CD4-positive, alpha-beta memory T cell (primary cell): ENCODE measurements at regions not wholly inside any gene's neighbourhood (a gene's known extent, or its start where the extent isn't known, plus 50 kb on each side); places are given as distances from the start of the nearest gene placed in this dataset.

Experiments used
- CTCF ChIA-PET: fragments of 350-600 bp; sonication (Branson Sonifier 250); formaldehyde crosslinking; loops from one replicate; lab custom pipeline; 2021; ENCODE audit warnings: inconsistent platforms; ENCODE audit not compliant: partially characterized antibody; lab: Charles Lee
- POLR2A ChIA-PET: fragments of 350-600 bp; sonication (Branson Sonifier 250); formaldehyde crosslinking; loops from one replicate; lab custom pipeline; 2021; ENCODE audit not compliant: partially characterized antibody; lab: Charles Lee
- DNase-seq, 5 donors: peaks; one replicate each; pipeline versions ENCODE4 v3.0.0 to v3.0.0-alpha.2; 2020 to 2022; ENCODE audit warnings: mixed read lengths in 1 of 5
- H3K27ac ChIP-seq: one replicate; pipeline ENCODE4 v1.7.0; 2013; ENCODE audit warnings: low read depth, low read length
- H3K27me3 ChIP-seq: 2 replicates; pipeline ENCODE4 v1.7.0; 2013; ENCODE audit warnings: mild to moderate bottlenecking, low read length, moderate library complexity; ENCODE audit not compliant: insufficient read depth
- H3K36me3 ChIP-seq: 2 replicates; pipeline ENCODE4 v1.7.0; 2013; ENCODE audit warnings: mild to moderate bottlenecking, low read length, moderate library complexity; ENCODE audit not compliant: insufficient read depth
- H3K4me1 ChIP-seq: 2 replicates; pipeline ENCODE4 v1.7.0; 2013; ENCODE audit warnings: mild to moderate bottlenecking, low read length, moderate library complexity; ENCODE audit not compliant: insufficient read depth
- H3K4me3 ChIP-seq, 2 donors: one replicate each; pipeline ENCODE4 v1.7.0; 2013; ENCODE audit warnings: low read length in 2 of 2, mild to moderate bottlenecking in 1 of 2
- H3K9me3 ChIP-seq, 2 donors: one replicate each; pipeline ENCODE4 v1.7.0; 2013; ENCODE audit warnings: low read length in 2 of 2, control low read depth in 1 of 2; ENCODE audit not compliant: control insufficient read depth in 1 of 2
- H3K27ac Mint-ChIP-seq, 7 donors: one replicate each; pipeline ENCODE4 v1.8.0; 2020 to 2021; ENCODE audit warnings: mixed read lengths in 7 of 7, mild to moderate bottlenecking in 6 of 7, inconsistent platforms in 3 of 7, moderate library complexity in 3 of 7
- H3K27me3 Mint-ChIP-seq, 2 donors: one replicate each; pipeline ENCODE4 v1.8.0; 2020 to 2021; ENCODE audit warnings: mixed read lengths in 2 of 2
- H3K36me3 Mint-ChIP-seq, 2 donors: one replicate each; pipeline ENCODE4 v1.8.0; 2020 to 2021; ENCODE audit warnings: mixed read lengths in 2 of 2, inconsistent platforms in 1 of 2, mild to moderate bottlenecking in 1 of 2
- H3K4me1 Mint-ChIP-seq, 4 donors: one replicate each; pipeline ENCODE4 v1.8.0; 2020 to 2021; ENCODE audit warnings: mixed read lengths in 4 of 4, mild to moderate bottlenecking in 1 of 4
- H3K4me3 Mint-ChIP-seq, 8 donors: one replicate each; pipeline ENCODE4 v1.8.0; 2020 to 2021; ENCODE audit warnings: mixed read lengths in 8 of 8, mild to moderate bottlenecking in 7 of 8, moderate library complexity in 6 of 8, inconsistent platforms in 3 of 8
- H3K9me3 Mint-ChIP-seq, 8 donors: one replicate each; pipeline ENCODE4 v1.8.0; 2020 to 2021; ENCODE audit warnings: mixed read lengths in 8 of 8, mild to moderate bottlenecking in 5 of 8, inconsistent platforms in 3 of 8, moderate library complexity in 1 of 8
- intact Hi-C: fragments of 100-400 bp; cut with micrococcal nuclease; formaldehyde crosslinking; loops from one replicate; pipeline ENCODE4 v1.15.1; 2023

DNA sequence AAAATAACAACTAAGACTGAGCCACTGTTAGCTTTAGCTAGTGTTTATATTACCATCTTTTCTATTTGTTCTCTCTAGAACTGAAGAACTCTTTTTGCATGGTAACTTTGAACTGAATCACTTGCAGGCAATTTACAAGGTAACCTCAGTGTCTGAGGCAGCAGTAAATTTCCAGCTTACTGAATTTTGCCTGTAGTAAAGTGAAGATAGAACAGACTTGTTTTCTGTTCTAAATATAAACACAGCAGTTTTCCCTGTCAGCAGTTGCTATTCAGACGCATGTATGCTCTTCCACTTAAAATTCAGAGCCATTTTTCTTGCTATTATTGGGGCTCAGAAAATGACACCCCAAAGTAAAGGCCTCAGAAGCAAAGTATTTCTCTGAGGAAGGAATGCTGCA lies 974.0 kb upstream of the GJE1 start:
- no peaks in the 10 kb centered on the region for H3K9me3 Mint-ChIP-seq
- H3K36me3 Mint-ChIP-seq: no peaks in the 10 kb centered on the region
- Histone ChIP-seq H3K36me3 (no peaks in the 10 kb centered on the region), H3K27ac (no peak overlapping the region), H3K9me3 (no peaks in the 10 kb centered on the region), H3K4me1 (no peaks in the 10 kb centered on the region), H3K4me3 (no peak overlapping the region), H3K27me3 (no peaks in the 10 kb centered on the region)
- DNase-seq: no peak
- ChIA-PET CTCF (no interaction called here), POLR2A (no interaction called here)
- no peak overlapping the region for H3K27ac Mint-ChIP-seq
- peaks cover 2 to 4% (median 2%) of the 10 kb centered on the region in 4 donors for H3K4me1 Mint-ChIP-seq
- intact Hi-C loops: no loop called here
- no peak overlapping the region for H3K4me3 Mint-ChIP-seq
- H3K27me3 Mint-ChIP-seq: peaks cover 0 to 3% of the 10 kb centered on the region in 2 donors

DNA sequence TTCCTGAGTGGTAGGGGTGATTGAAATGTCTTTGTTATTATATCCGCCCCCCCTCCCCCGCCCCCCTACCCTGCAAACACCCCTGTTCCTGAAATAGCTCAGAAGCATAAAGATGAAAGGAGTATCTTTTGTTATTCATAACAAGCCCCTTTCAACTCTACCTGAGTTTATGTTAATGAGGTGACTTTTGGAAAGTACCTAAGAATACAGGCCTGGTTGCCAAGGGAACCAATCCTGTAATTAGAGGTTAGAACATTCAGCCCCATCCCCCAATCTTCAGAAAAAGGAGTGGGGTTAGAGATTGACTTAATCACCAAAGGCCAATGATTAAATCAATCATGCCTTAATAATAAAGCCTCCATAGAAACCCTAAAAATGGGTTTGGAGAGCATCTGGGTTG lies 979.2 kb upstream of the GJE1 start:
- Histone ChIP-seq H3K9me3 (no peaks in the 10 kb centered on the region), H3K27me3 (no peaks in the 10 kb centered on the region), H3K27ac (no peak overlapping the region), H3K36me3 (no peaks in the 10 kb centered on the region), H3K4me3 (no peak overlapping the region), H3K4me1 (peaks cover 17% of the 10 kb centered on the region)
- ChIA-PET POLR2A (no interaction called here), CTCF (no interaction called here)
- DNase-seq: peak; percentile 51 to 72 (median 59)
- intact Hi-C loops: no loop called here
- H3K36me3 Mint-ChIP-seq: no peaks in the 10 kb centered on the region
- no peaks in the 10 kb centered on the region for H3K27me3 Mint-ChIP-seq
- peak overlapping the region in 3 of 8 donors; percentile 21 to 58 (median 29) for H3K4me3 Mint-ChIP-seq
- peaks cover 0 to 3% (median 0%) of the 10 kb centered on the region in 8 donors for H3K9me3 Mint-ChIP-seq
- peaks cover 17 to 23% (median 20%) of the 10 kb centered on the region in 4 donors for H3K4me1 Mint-ChIP-seq
- peak overlapping the region; percentile 38 to 88 (median 66) for H3K27ac Mint-ChIP-seq

DNA sequence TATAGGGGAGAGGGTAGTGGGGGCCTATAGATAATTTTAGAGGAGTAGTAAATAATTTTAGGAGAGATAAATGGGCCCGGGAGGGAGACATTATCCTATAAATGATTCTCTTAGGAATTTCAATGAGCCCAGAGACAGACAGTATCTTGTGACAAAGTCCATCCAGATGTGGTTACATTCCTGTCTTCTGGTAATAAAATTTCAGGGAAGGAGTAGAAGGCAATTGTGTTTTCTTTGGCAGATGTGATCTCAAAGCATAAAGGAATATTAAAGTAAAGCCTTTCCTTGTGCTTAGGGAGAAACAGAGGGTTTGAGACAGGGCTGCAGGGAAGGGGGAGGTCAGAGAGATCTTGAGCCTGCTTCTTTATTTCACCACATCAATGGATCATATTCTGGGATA lies 979.8 kb upstream of the GJE1 start:
- Mint-ChIP-seq H3K27ac (peak overlapping the region in 6 of 7 donors; percentile 19 to 66 (median 50)), H3K4me1 (peaks cover 17 to 23% (median 20%) of the 10 kb centered on the region in 4 donors), H3K4me3 (peak overlapping the region in 3 of 8 donors; percentile 2 to 58 (median 21)), H3K9me3 (peaks cover 0 to 3% (median 0%) of the 10 kb centered on the region in 8 donors), H3K36me3 (no peaks in the 10 kb centered on the region), H3K27me3 (no peaks in the 10 kb centered on the region)
- ChIA-PET CTCF (no interaction called here), POLR2A (no interaction called here)
- Histone ChIP-seq H3K9me3 (no peaks in the 10 kb centered on the region), H3K27me3 (no peaks in the 10 kb centered on the region), H3K36me3 (no peaks in the 10 kb centered on the region), H3K4me3 (no peak overlapping the region), H3K4me1 (peaks cover 17% of the 10 kb centered on the region), H3K27ac (no peak overlapping the region)
- no peak for DNase-seq
- intact Hi-C loops: no loop called here

DNA sequence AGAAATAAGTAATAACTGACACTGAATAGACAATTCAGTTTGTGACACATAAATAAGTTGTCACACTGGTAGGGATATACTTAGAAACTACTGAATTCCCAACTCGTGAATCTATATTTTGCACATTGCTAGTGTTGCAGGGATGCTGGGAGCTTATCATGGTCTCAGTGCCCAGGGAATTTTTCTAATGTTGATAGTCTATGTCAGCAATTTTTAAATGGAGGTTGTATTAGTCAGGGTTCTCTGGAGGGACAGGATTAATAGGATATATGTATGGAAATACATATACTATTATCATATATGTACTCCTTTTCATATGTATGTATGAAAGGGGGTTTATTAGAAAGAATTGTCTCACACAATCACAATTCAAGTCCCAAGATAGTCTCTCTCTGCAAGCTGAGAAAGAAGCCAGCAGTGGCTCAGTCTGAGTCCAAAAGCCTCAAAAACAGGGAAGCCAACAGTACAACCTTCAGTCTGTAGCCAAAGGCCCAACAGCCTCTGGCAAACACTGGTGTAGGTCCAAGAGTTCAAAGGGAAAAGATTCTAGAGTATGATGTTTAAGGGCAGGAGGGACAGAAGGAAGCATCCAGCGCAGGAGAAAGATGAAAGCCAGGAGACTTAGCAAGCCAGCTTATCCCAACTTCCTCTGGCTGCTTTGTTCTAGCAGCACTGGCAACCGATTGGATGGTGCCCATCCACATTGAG lies 980.9 kb upstream of the GJE1 start:
- Histone ChIP-seq H3K9me3 (no peaks in the 10 kb centered on the region), H3K4me3 (no peak overlapping the region), H3K4me1 (peaks cover 17% of the 10 kb centered on the region), H3K27me3 (no peaks in the 10 kb centered on the region), H3K36me3 (no peaks in the 10 kb centered on the region), H3K27ac (no peak overlapping the region)
- H3K4me3 Mint-ChIP-seq: peak overlapping the region in 2 of 8 donors; percentile 10 to 16
- no peaks in the 10 kb centered on the region for H3K36me3 Mint-ChIP-seq
- ChIA-PET CTCF (no interaction called here), POLR2A (no interaction called here)
- H3K27me3 Mint-ChIP-seq: no peaks in the 10 kb centered on the region
- H3K27ac Mint-ChIP-seq: peak overlapping the region in 1 of 7 donors; percentile 36
- no peak for DNase-seq
- intact Hi-C loops: no loop called here
- peaks cover 0 to 3% (median 0%) of the 10 kb centered on the region in 8 donors for H3K9me3 Mint-ChIP-seq
- peaks cover 17 to 23% (median 20%) of the 10 kb centered on the region in 4 donors for H3K4me1 Mint-ChIP-seq

DNA sequence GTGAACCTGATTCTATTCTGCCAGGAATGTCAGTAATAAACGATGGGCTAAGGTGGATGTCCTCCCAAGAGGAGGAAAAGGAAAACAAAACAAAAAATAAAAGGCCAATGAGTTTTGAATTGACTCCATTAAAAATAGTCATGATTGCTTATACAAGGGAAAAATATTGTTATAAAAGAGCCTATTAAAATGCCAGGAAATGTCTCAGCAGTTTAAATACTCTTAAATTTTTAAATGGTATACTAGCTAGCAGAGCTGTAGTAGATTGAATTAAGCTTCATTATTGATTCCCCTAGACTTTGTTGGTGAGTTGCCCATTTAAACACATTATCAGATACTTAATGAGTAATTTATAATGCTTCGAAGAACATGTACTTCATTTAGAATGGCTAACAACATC lies 990.9 kb upstream of the GJE1 start:
- Mint-ChIP-seq H3K27ac (no peak overlapping the region), H3K4me3 (no peak overlapping the region), H3K9me3 (peaks cover 0 to 2% (median 0%) of the 10 kb centered on the region in 8 donors), H3K4me1 (peaks cover 2 to 14% (median 9%) of the 10 kb centered on the region in 4 donors), H3K27me3 (no peaks in the 10 kb centered on the region), H3K36me3 (no peaks in the 10 kb centered on the region)
- no peaks in the 10 kb centered on the region for H3K36me3 ChIP-seq
- CTCF ChIA-PET: no interaction called here
- H3K27me3 ChIP-seq: no peaks in the 10 kb centered on the region
- DNase-seq: no peak
- peaks cover 16% of the 10 kb centered on the region for H3K4me1 ChIP-seq
- H3K27ac ChIP-seq: no peak overlapping the region
- POLR2A ChIA-PET: no interaction called here
- no peak overlapping the region for H3K4me3 ChIP-seq
- intact Hi-C loops: no loop called here
- no peaks in the 10 kb centered on the region for H3K9me3 ChIP-seq

DNA sequence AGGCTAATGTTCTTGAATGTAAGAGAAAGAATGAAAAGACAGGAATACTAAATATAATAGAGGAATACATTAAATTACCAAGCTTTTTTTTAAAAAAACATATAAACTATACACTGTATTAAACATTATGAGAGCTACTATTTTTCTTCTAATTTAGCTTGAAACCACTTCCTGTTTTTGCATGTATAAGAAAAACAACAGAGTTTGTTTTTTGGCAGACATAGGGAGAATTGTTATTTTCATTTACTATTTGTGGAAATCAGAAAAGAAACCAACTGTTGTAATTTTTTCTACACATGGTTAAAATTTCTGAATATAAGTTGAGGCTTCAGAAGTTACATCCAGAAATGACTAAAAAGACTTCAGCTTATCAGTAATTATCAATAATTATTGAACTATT lies 991.8 kb upstream of the GJE1 start:
- POLR2A ChIA-PET: no interaction called here
- no peak overlapping the region for H3K27ac ChIP-seq
- peaks cover 16% of the 10 kb centered on the region for H3K4me1 ChIP-seq
- H3K4me1 Mint-ChIP-seq: peaks cover 2 to 14% (median 9%) of the 10 kb centered on the region in 4 donors
- no peak for DNase-seq
- no peaks in the 10 kb centered on the region for H3K36me3 Mint-ChIP-seq
- H3K27ac Mint-ChIP-seq: no peak overlapping the region
- no peaks in the 10 kb centered on the region for H3K27me3 Mint-ChIP-seq
- no peaks in the 10 kb centered on the region for H3K9me3 ChIP-seq
- intact Hi-C loops: no loop called here
- no peak overlapping the region for H3K4me3 ChIP-seq
- H3K27me3 ChIP-seq: no peaks in the 10 kb centered on the region
- CTCF ChIA-PET: no interaction called here
- no peaks in the 10 kb centered on the region for H3K36me3 ChIP-seq
- peaks cover 0 to 2% (median 0%) of the 10 kb centered on the region in 8 donors for H3K9me3 Mint-ChIP-seq
- H3K4me3 Mint-ChIP-seq: no peak overlapping the region

DNA sequence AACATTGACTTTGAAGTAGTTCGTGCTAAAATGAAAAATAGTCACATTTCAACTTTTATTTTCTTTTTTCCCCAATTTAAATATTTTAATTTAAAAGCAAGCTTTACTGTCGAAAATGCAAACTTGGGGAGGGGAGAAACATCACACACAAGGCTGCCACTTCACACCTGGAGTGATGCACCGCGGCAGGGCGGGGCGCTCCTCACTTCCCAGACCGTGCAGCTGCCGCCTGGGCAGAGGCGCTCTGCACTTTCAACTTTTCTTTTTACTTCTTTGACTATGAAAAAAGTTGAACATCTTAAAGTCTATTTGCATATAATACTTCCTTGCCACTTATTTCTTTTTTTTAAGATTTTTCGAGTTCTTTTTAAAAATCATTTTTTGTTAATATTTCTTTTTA lies 993.3 kb upstream of the GJE1 start:
- H3K9me3 Mint-ChIP-seq: peaks cover 0 to 2% (median 0%) of the 10 kb centered on the region in 8 donors
- H3K27me3 Mint-ChIP-seq: no peaks in the 10 kb centered on the region
- H3K4me3 Mint-ChIP-seq: no peak overlapping the region
- peaks cover 16% of the 10 kb centered on the region for H3K4me1 ChIP-seq
- ChIA-PET POLR2A (no interaction called here), CTCF (no interaction called here)
- H3K9me3 ChIP-seq: no peaks in the 10 kb centered on the region
- H3K27ac ChIP-seq: no peak overlapping the region
- H3K36me3 ChIP-seq: no peaks in the 10 kb centered on the region
- H3K27ac Mint-ChIP-seq: no peak overlapping the region
- H3K4me3 ChIP-seq: no peak overlapping the region
- no peaks in the 10 kb centered on the region for H3K36me3 Mint-ChIP-seq
- no peak for DNase-seq
- intact Hi-C loops: no loop called here
- H3K4me1 Mint-ChIP-seq: peaks cover 2 to 14% (median 9%) of the 10 kb centered on the region in 4 donors
- no peaks in the 10 kb centered on the region for H3K27me3 ChIP-seq
